GM19193 (cell line): ENCODE measurements at regions not wholly inside any gene's neighbourhood (a gene's known extent, or its start where the extent isn't known, plus 50 kb on each side); places are given as distances from the start of the nearest gene placed in this dataset.

ENCODE experiments used
- POLR2A ChIP-seq: IDR thresholded peaks from 4 replicates; pipeline ENCODE4 v1.6.1; 2011; ENCODE audit not compliant: insufficient read depth, insufficient read length; ENCODE audit errors: extremely low read depth

GRCh38 chr11:19661827-19662226 is 50.8 kb upstream of the NAV2 start:
- TF ChIP-seq POLR2A, result no peak

DNA sequence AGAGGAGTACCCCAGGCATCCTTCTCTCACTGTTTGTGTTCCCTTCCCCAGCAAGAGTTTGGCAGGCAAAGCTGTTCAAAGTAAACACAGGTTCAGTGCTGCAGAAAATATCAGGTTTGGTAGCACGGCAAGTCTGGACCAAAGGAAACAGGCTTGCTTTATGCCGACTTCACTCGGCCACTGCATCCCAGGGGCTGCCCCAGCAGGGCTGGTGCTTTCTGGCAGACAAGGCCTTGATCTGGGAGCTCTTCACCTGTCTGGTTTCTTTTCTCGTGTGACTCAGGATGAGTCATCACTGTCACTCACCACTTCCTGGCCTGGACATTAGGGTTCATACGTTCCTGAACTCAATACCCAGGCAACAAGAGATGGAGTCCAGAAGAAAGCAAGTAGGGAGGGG is 52.6 kb upstream of the NAV2 start:
- TF ChIP-seq POLR2A, result no peak

GRCh38 chr11:19659529-19659928 is 53.1 kb upstream of the NAV2 start:
- no peak for TF ChIP-seq POLR2A

GRCh38 chr11:19658344-19658743 is 54.3 kb upstream of the NAV2 start:
- no peak for TF ChIP-seq POLR2A

DNA sequence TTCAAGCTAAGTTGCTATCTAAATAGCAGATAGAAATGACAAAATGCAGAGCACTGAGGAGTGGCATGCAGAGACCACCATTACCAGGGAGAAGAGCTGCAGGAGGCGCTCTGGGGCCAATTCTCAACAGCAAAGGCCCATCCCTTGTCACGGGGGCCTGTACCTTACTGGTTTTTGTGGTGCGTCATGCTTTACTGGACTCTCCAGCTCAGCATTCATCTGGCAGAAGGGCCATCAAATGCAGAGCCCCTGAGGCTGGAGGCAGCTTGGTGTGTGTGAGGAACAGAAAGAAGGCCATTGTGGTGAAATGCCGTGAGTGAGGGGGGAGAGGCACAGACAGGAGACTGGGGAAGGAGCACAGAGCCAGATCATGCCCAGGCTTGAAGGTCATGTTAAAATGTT is 56.5 kb upstream of the NAV2 start:
- TF ChIP-seq POLR2A, result no peak

- no peak for TF ChIP-seq POLR2A
These were observed 59.8 kb upstream of the NAV2 start for GRCh38 chr11:19652623-19653375.

DNA sequence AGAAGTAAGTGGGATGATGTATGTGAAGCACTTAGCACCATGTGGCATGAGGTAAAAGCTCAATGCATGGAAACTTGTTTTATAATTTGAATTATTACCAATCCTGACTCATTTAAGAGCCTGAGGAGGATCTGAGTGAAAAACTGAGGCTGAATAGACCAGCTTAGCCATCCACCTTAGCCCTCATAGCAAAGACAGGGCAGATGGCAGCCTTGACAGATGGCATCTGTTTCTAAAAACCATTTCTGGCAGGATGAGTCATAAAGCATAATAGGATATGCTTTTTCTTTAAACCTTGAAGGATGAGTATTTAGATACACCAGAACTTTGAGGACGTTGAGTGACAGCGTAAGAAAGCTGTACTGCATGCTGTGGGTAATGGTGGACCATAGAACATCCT is 61.0 kb upstream of the NAV2 start:
- TF ChIP-seq POLR2A, result no peak

DNA sequence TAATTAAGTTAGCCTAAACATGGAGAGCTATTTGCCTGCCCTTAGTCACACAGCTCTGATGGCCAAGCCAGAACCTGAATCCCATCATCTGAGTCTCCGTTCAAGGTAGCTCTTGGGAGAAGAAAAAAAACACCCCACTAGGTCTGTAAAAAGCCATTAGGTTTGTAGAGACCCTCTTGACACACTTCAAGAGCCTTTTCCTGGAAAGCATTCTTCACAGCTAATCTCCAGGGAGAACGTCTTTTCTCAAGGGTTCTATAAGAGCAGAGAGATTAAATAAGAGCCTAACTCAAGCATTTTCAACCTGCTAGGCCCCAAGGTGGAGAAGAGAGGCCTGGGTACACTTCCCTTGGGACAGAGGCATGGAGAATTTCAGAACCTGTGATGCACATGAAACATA is 61.6 kb upstream of the NAV2 start:
- TF ChIP-seq POLR2A, result no peak

GRCh38 chr11:19650467-19650866 is 62.2 kb upstream of the NAV2 start:
- TF ChIP-seq POLR2A, result no peak

GRCh38 chr11:19649751-19650150 is 62.9 kb upstream of the NAV2 start:
- no peak for TF ChIP-seq POLR2A

GRCh38 chr11:19648321-19648720 is 64.3 kb upstream of the NAV2 start:
- TF ChIP-seq POLR2A, result no peak

DNA sequence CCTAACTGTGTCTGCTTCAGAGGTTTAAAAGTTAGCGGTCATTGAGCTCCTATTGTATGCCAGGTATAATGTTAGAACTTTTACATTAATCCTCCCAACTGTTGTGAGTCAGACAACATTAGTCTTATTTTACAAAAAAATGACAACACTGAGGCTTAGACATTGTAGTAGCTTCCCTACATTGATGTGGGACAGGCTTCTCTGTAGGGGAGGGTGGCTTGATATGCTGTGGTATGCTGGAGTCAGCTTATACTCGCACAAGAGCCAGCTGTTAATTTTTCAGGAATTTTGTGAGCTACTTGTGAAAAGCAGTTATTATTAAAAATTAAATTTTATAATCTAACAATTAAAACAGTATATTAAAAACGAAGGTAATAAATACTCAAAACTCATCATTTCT is 64.8 kb upstream of the NAV2 start:
- TF ChIP-seq POLR2A, result no peak

DNA sequence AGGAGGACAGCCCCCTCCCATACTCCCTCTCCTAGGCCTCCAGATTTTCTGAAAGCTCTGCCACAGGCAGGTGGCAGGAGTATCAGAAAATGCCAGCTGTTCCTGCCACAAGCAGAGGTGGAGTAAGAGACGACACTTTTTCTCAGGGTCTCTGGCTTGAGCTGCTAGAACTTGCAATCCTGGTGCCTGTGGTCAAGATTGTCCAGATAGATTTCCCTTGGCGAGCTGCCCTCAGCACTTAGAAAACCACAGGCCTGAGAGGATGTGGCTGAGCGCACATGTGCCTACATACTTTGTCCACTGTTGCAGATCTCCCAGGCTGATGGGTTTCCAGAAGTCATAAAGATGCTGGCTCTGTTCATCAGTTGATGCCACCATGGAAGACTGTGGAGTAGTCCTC is 65.7 kb upstream of the NAV2 start:
- no peak for TF ChIP-seq POLR2A

DNA sequence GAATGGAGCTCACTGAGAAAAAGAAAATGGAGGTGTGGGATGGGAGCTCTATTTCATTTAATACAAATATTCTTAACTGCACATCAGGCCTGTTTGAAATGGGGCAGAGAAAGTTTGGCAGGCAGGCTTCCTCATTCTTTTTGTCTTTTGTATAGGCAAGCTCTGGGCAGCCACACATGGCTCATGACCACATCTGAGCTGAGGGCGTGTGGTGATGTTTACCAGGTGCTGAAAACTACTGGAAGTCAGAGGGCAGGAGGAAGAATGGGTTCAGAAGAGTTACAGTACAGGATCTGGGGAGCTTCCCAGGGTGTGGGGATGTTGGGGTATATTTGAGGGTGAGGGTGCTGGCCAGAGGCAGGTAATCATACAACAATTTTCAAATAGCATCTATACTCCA is 66.3 kb upstream of the NAV2 start:
- no peak for TF ChIP-seq POLR2A

DNA sequence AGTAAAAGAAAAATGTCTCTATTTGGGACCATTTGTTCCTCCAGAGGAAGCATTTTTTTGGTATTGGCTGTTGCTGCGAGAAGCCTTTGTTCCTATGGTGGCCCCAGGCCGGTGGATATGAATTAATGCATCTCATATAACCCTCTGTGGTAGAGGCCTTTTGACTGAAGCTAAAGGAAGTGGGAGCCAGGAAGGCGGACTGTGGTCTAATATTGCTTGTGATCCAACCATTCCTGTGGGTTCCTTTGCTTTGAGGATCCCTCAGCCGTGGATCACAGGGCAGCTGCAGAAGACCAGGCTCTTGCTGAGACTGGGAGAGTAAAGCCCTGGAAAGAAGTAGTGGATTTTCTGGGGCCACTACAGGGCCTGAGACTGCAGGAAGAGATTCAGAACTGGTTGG is 68.3 kb upstream of the NAV2 start:
- TF ChIP-seq POLR2A, result no peak

DNA sequence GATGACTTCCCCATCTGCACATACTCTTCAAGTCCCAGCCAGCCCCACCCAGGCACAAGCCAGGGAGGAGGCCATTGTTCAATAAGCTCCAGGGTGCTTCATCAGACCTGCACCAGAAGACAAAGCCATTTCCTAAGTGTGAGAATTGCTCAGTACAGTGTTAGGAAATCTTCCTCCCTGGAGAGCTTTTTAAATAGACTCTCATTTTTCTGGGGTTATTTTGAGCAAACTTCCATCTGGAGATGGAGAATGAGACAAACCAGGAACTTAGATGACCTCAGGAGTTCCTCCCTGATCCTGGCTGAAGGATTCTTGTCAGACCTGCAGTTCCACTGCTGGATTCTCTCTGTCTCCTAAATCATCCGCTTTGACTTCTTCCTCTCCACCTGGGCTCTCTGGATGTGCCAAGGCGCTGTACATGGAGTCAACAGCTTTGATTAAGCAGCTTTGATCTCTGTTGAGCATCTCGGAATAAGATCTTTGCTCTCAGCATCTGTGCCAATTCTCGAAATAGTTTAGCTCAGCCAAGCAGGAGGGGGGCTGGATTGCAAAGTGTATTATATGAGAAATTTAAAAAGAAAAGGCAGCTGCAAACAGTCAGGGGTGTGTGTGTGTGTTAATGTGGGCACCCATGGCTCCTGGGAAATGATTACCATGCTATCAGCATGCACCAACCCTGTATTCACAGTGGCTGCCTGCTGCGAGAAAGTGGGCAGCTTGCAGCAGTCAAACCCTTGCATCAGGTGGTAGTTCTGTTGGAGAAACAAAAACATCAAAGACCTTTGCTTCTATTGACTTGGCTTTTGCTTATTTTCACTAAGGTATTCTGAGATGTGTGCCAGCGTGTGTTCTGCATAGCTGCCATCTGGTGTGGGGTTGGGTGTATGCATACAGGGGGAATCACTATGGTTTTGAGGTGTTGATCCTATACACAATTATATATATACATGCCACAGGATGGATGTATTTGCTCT is 70.2 kb upstream of the NAV2 start:
- TF ChIP-seq POLR2A, result no peak
